Esophagus muscularis mucosa (tissue), 3 donors: ENCODE measurements at regions not wholly inside any gene's neighbourhood (a gene's known extent, or its start where the extent isn't known, plus 50 kb on each side); places are given as distances from the start of the nearest gene placed in this dataset.

ENCODE experiments used
- CTCF ChIP-seq, 3 experiments: fragments of 200-600 bp in 2 of 3; fragments of 450-650 bp in 1 of 3; sonication (generic) in 2 of 3; IDR thresholded peaks; one replicate each; pipeline ENCODE4 v1.5.1; 2017 to 2019; ENCODE audit warnings: antibody characterized with exemption in 3 of 3, mild to moderate bottlenecking in 2 of 3, moderate library complexity in 1 of 3
- POLR2A ChIP-seq: fragments of 450-650 bp; IDR thresholded peaks from one replicate; pipeline ENCODE4 v1.6.1; 2017; ENCODE audit warnings: antibody characterized with exemption, moderate library complexity, mild to moderate bottlenecking, low read depth
- POLR2AphosphoS5 ChIP-seq, 2 donors: sonication (generic); formaldehyde crosslinking; IDR thresholded peaks; one replicate each; pipeline ENCODE4 v1.6.1; 2017; ENCODE audit warnings: antibody characterized with exemption in 2 of 2

GRCh38 chr5:6810641-6811405, 97.6 kb downstream of the TENT4A start:
- TF ChIP-seq CTCF (IDR thresholded peaks at IDR 0.05), result no peak
- TF ChIP-seq POLR2A, result no peak
- no peak for TF ChIP-seq POLR2AphosphoS5 (IDR thresholded peaks at IDR 0.05)
